ENCODE measurements at regions not wholly inside any gene's neighbourhood (a gene's known extent, or its start where the extent isn't known, plus 50 kb on each side); places are given as distances from the start of the nearest gene placed in this dataset.

- DNase-seq (ENCODE audit: low spot score): no peak
- no peaks in the 10 kb centered on the region for H3K36me3 Mint-ChIP-seq (ENCODE audit: low read depth)
- H3K9me3 Mint-ChIP-seq (ENCODE audit: low read depth): no peaks in the 10 kb centered on the region
- H3K4me1 Mint-ChIP-seq (ENCODE audit: low read depth): no peaks in the 10 kb centered on the region
- no peak overlapping the region for H3K4me3 Mint-ChIP-seq (ENCODE audit: unreplicated experiment)
- no peak overlapping the region for H3K27ac Mint-ChIP-seq (ENCODE audit: unreplicated experiment)
- no peak for TF ChIP-seq CTCF (IDR thresholded peaks at IDR 0.05)
- no peaks in the 10 kb centered on the region for H3K27me3 Mint-ChIP-seq (ENCODE audit: low read depth)
Measured at GRCh38 chr13:106691861-106692260, 123.9 kb upstream of the ARGLU1 start.

- H3K4me3 Mint-ChIP-seq (ENCODE audit: unreplicated experiment): no peak overlapping the region
- peaks cover 1% of the 10 kb centered on the region for H3K27me3 Mint-ChIP-seq (ENCODE audit: low read depth)
Measured at GRCh38 chr13:106691341-106691740, 123.4 kb upstream of the ARGLU1 start.

GRCh38 chr13:106690779-106691178 lies 122.8 kb upstream of the ARGLU1 start:
- Mint-ChIP-seq H3K27ac (ENCODE audit: unreplicated experiment) (no peak overlapping the region), H3K9me3 (ENCODE audit: low read depth) (no peaks in the 10 kb centered on the region), H3K4me3 (ENCODE audit: unreplicated experiment) (no peak overlapping the region), H3K36me3 (ENCODE audit: low read depth) (no peaks in the 10 kb centered on the region), H3K27me3 (ENCODE audit: low read depth) (peaks cover 1% of the 10 kb centered on the region), H3K4me1 (ENCODE audit: low read depth) (no peaks in the 10 kb centered on the region)
- DNase-seq (ENCODE audit: low spot score): no peak
- TF ChIP-seq CTCF (IDR thresholded peaks at IDR 0.05): no peak

More at GRCh38 chr13:106691341-106691740, 123.4 kb upstream of the ARGLU1 start:
- no peak for DNase-seq (ENCODE audit: low spot score)
- no peak overlapping the region for H3K27ac Mint-ChIP-seq (ENCODE audit: unreplicated experiment)
- no peak for TF ChIP-seq CTCF (IDR thresholded peaks at IDR 0.05)
- no peaks in the 10 kb centered on the region for H3K4me1 Mint-ChIP-seq (ENCODE audit: low read depth)
- H3K9me3 Mint-ChIP-seq (ENCODE audit: low read depth): no peaks in the 10 kb centered on the region
- no peaks in the 10 kb centered on the region for H3K36me3 Mint-ChIP-seq (ENCODE audit: low read depth)

- Mint-ChIP-seq H3K9me3 (ENCODE audit: low read depth) (no peaks in the 10 kb centered on the region), H3K4me3 (ENCODE audit: unreplicated experiment) (no peak overlapping the region), H3K36me3 (ENCODE audit: low read depth) (no peaks in the 10 kb centered on the region), H3K27me3 (ENCODE audit: low read depth) (peaks cover 1% of the 10 kb centered on the region), H3K4me1 (ENCODE audit: low read depth) (no peaks in the 10 kb centered on the region), H3K27ac (ENCODE audit: unreplicated experiment) (no peak overlapping the region)
- TF ChIP-seq CTCF (IDR thresholded peaks at IDR 0.05): no peak
- no peak for DNase-seq (ENCODE audit: low spot score)
Measured at GRCh38 chr13:106689906-106690305, 122.0 kb upstream of the ARGLU1 start.

GRCh38 chr13:106688940-106689339 lies 121.0 kb upstream of the ARGLU1 start:
- DNase-seq (ENCODE audit: low spot score): no peak
- Mint-ChIP-seq H3K4me3 (ENCODE audit: unreplicated experiment) (no peak overlapping the region), H3K9me3 (ENCODE audit: low read depth) (no peaks in the 10 kb centered on the region), H3K4me1 (ENCODE audit: low read depth) (no peaks in the 10 kb centered on the region), H3K27ac (ENCODE audit: unreplicated experiment) (no peak overlapping the region), H3K27me3 (ENCODE audit: low read depth) (peaks cover 1% of the 10 kb centered on the region), H3K36me3 (ENCODE audit: low read depth) (no peaks in the 10 kb centered on the region)
- TF ChIP-seq CTCF (IDR thresholded peaks at IDR 0.05): no peak

Measured in chondrocyte (in vitro differentiated cells).